H9 (cell line): ENCODE measurements at regions not wholly inside any gene's neighbourhood (a gene's known extent, or its start where the extent isn't known, plus 50 kb on each side); places are given as distances from the start of the nearest gene placed in this dataset.

Experiments
- DNase-seq: peaks from one replicate; pipeline ENCODE4 v3.0.0-alpha.2; 2017
- H2AFZ ChIP-seq: one replicate; pipeline ENCODE4 v1.6.1; 2013; ENCODE audit warnings: mild to moderate bottlenecking, low read length, control low read depth, moderate library complexity
- H2AK5ac ChIP-seq: 2 replicates; pipeline ENCODE4 v1.6.1; 2013; ENCODE audit warnings: low read length, control low read depth, mixed read lengths; ENCODE audit not compliant: insufficient read length
- H2BK120ac ChIP-seq: one replicate; pipeline ENCODE4 v1.6.1; 2013; ENCODE audit warnings: low read depth, mild to moderate bottlenecking, low read length, control low read depth, inconsistent platforms; ENCODE audit not compliant: poor library complexity, severe bottlenecking
- H2BK12ac ChIP-seq: 2 replicates; pipeline ENCODE4 v1.6.1; 2013; ENCODE audit warnings: low read length, control low read depth, mixed read lengths, low read depth; ENCODE audit not compliant: insufficient read length
- H2BK15ac ChIP-seq: 2 replicates; pipeline ENCODE4 v1.6.1; 2013; ENCODE audit warnings: low read depth, low read length, control low read depth
- H2BK20ac ChIP-seq: one replicate; pipeline ENCODE4 v1.6.1; 2013; ENCODE audit warnings: low read depth, mild to moderate bottlenecking, low read length, control low read depth, inconsistent platforms; ENCODE audit not compliant: poor library complexity, severe bottlenecking
- H2BK5ac ChIP-seq: 2 replicates; pipeline ENCODE4 v1.6.1; 2013; ENCODE audit warnings: low read length, control low read depth, mixed read lengths; ENCODE audit not compliant: insufficient read length
- H3K14ac ChIP-seq: 2 replicates; pipeline ENCODE4 v1.6.1; 2013; ENCODE audit warnings: low read length, control low read depth; ENCODE audit not compliant: insufficient read depth
- H3K18ac ChIP-seq: 2 replicates; pipeline ENCODE4 v1.6.1; 2013; ENCODE audit warnings: low read depth, mild to moderate bottlenecking, mixed read lengths, low read length, control low read depth; ENCODE audit not compliant: insufficient read length
- H3K23ac ChIP-seq: 2 replicates; pipeline ENCODE4 v1.6.1; 2013; ENCODE audit warnings: low read length, control low read depth, mixed read lengths, low read depth; ENCODE audit not compliant: insufficient read length
- H3K23me2 ChIP-seq: 2 replicates; pipeline ENCODE4 v1.6.1; 2013; ENCODE audit warnings: low read depth, mild to moderate bottlenecking, mixed read lengths, low read length, control low read depth; ENCODE audit not compliant: insufficient read length, poor library complexity, severe bottlenecking
- H3K27ac ChIP-seq: 2 replicates; pipeline ENCODE4 v1.5.1; 2013; ENCODE audit warnings: low read length, control low read depth, mixed read lengths, low read depth; ENCODE audit not compliant: insufficient read length
- H3K27me3 ChIP-seq: 2 replicates; pipeline ENCODE4 v1.6.1; 2013; ENCODE audit warnings: low read length, control low read depth, inconsistent platforms; ENCODE audit not compliant: insufficient read depth
- H3K4ac ChIP-seq: 2 replicates; pipeline ENCODE4 v1.6.1; 2013; ENCODE audit warnings: low read depth, mild to moderate bottlenecking, control low read depth, inconsistent platforms, low read length, moderate library complexity
- H3K4me1 ChIP-seq: 2 replicates; pipeline ENCODE4 v1.6.1; 2013; ENCODE audit warnings: low read length, control low read depth, inconsistent platforms; ENCODE audit not compliant: insufficient read depth
- H3K4me2 ChIP-seq: 2 replicates; pipeline ENCODE4 v1.6.1; 2013; ENCODE audit warnings: low read length, control low read depth, mixed read lengths; ENCODE audit not compliant: insufficient read length, insufficient read depth
- H3K56ac ChIP-seq: 2 replicates; pipeline ENCODE4 v1.6.1; 2013; ENCODE audit warnings: low read depth, mild to moderate bottlenecking, mixed read lengths, low read length, control low read depth; ENCODE audit not compliant: insufficient read length
- H3K79me1 ChIP-seq: 2 replicates; pipeline ENCODE4 v1.6.1; 2013; ENCODE audit warnings: low read depth, mild to moderate bottlenecking, moderate library complexity, low read length, control low read depth, inconsistent platforms; ENCODE audit not compliant: insufficient read depth, poor library complexity, severe bottlenecking
- H3K79me2 ChIP-seq: 2 replicates; pipeline ENCODE4 v1.6.1; 2013; ENCODE audit warnings: low read length, control low read depth, inconsistent platforms; ENCODE audit not compliant: insufficient read depth
- H3K9ac ChIP-seq: 2 replicates; pipeline ENCODE4 v1.6.1; 2013; ENCODE audit warnings: low read length, control low read depth, mixed read lengths; ENCODE audit not compliant: insufficient read length; ENCODE audit errors: extremely low read depth
- H3K9me3 ChIP-seq: one replicate; pipeline ENCODE4 v1.6.1; 2013; ENCODE audit warnings: low read depth, low read length, inconsistent platforms; ENCODE audit not compliant: control insufficient read depth
- H3T11ph ChIP-seq: one replicate; pipeline ENCODE4 v1.6.1; 2013; ENCODE audit warnings: mild to moderate bottlenecking, low read length, control low read depth, inconsistent platforms
- H4K20me1 ChIP-seq: one replicate; pipeline ENCODE4 v1.6.1; 2013; ENCODE audit not compliant: control insufficient read depth, insufficient read length, insufficient read depth
- H4K5ac ChIP-seq: 2 replicates; pipeline ENCODE4 v1.6.1; 2013; ENCODE audit warnings: low read depth, mild to moderate bottlenecking, mixed read lengths, low read length, control low read depth; ENCODE audit not compliant: insufficient read length
- H4K8ac ChIP-seq: replicated peaks from 2 replicates; pipeline ENCODE4 v1.6.1; 2013; ENCODE audit warnings: low read length, control low read depth, mixed read lengths, low read depth; ENCODE audit not compliant: insufficient read length
- H4K91ac ChIP-seq: 2 replicates; pipeline ENCODE4 v1.6.1; 2013; ENCODE audit warnings: low read depth, mild to moderate bottlenecking, moderate library complexity, mixed read lengths, low read length, control low read depth; ENCODE audit not compliant: insufficient read length
- H3K27ac Mint-ChIP-seq, 3 experiments: 2 replicates in 2 of 3; 3 replicates in 1 of 3; pipeline ENCODE4 v1.8.0; 2020 to 2021; ENCODE audit warnings: mixed read lengths in 3 of 3, mild to moderate bottlenecking in 1 of 3, moderate library complexity in 1 of 3
- H3K27me3 Mint-ChIP-seq: 2 replicates; pipeline ENCODE4 v1.8.0; 2021; ENCODE audit warnings: low read depth, mild to moderate bottlenecking, moderate library complexity, mixed read lengths
- H3K36me3 Mint-ChIP-seq, 3 experiments: 2 replicates in 2 of 3; 3 replicates in 1 of 3; pipeline ENCODE4 v1.8.0; 2020 to 2021; ENCODE audit warnings: low read depth in 3 of 3, mixed read lengths in 3 of 3; ENCODE audit not compliant: insufficient read depth in 1 of 3
- H3K4me1 Mint-ChIP-seq, 2 experiments: 2 replicates each; pipeline ENCODE4 v1.8.0; 2020; ENCODE audit warnings: mixed read lengths in 2 of 2
- H3K4me3 Mint-ChIP-seq, 2 experiments: 2 replicates in 1 of 2; 3 replicates in 1 of 2; pipeline ENCODE4 v1.8.0; 2020 to 2021; ENCODE audit warnings: mild to moderate bottlenecking in 2 of 2, mixed read lengths in 2 of 2, moderate library complexity in 1 of 2
- H3K9me3 Mint-ChIP-seq, 2 experiments: 2 replicates in 1 of 2; 3 replicates in 1 of 2; pipeline ENCODE4 v1.8.0; 2020; ENCODE audit warnings: mild to moderate bottlenecking in 2 of 2, mixed read lengths in 2 of 2, moderate library complexity in 1 of 2
- WGBS: extraction: QIAGEN DNeasy Blood & Tissue Kit; methylation state at CpG from one replicate; pipeline ENCODE4 v1.1.7; 2013; ENCODE audit warnings: missing lambda C conversion rate, low lambda C conversion rate, mixed read lengths; ENCODE audit not compliant: insufficient read length; ENCODE audit errors: extremely low coverage; 5-methylcytosine and 5-hydroxymethylcytosine counted together
- TF ChIP-seq, protein P1 (sequence below): fragments of 200-600 bp; sonication (generic); conservative IDR thresholded peaks from 3 replicates; pipeline ENCODE4 v1.8.0; 2021; ENCODE audit warnings: antibody characterized with exemption, mild to moderate bottlenecking

GRCh38 chr3:168995129-168995528 is 668.4 kb downstream of the MECOM start:
- no peak overlapping the region for H4K5ac ChIP-seq
- no peak overlapping the region for H3K4me3 Mint-ChIP-seq
- no peaks in the 10 kb centered on the region for H3K36me3 Mint-ChIP-seq
- H3K27me3 ChIP-seq = no peaks in the 10 kb centered on the region
- H3K27ac ChIP-seq = no peak overlapping the region
- no peak overlapping the region for H4K8ac ChIP-seq
- no peaks in the 10 kb centered on the region for H3K9me3 Mint-ChIP-seq
- H3T11ph ChIP-seq = no peak overlapping the region
- H2BK20ac ChIP-seq = no peak overlapping the region
- no peak for DNase-seq
- H3K23me2 ChIP-seq = no peaks in the 10 kb centered on the region
- no peak overlapping the region for H3K23ac ChIP-seq
- H3K4me2 ChIP-seq = no peak overlapping the region
- no peak overlapping the region for H3K27ac Mint-ChIP-seq
- H2AFZ ChIP-seq = no peak overlapping the region
- H3K4ac ChIP-seq = no peak overlapping the region
- H3K79me2 ChIP-seq = no peaks in the 10 kb centered on the region
- no peak overlapping the region for H2BK15ac ChIP-seq
- H3K79me1 ChIP-seq = no peaks in the 10 kb centered on the region
- H2BK5ac ChIP-seq = no peak overlapping the region
- no peak overlapping the region for H3K9ac ChIP-seq
- TF ChIP-seq, protein P1, sequence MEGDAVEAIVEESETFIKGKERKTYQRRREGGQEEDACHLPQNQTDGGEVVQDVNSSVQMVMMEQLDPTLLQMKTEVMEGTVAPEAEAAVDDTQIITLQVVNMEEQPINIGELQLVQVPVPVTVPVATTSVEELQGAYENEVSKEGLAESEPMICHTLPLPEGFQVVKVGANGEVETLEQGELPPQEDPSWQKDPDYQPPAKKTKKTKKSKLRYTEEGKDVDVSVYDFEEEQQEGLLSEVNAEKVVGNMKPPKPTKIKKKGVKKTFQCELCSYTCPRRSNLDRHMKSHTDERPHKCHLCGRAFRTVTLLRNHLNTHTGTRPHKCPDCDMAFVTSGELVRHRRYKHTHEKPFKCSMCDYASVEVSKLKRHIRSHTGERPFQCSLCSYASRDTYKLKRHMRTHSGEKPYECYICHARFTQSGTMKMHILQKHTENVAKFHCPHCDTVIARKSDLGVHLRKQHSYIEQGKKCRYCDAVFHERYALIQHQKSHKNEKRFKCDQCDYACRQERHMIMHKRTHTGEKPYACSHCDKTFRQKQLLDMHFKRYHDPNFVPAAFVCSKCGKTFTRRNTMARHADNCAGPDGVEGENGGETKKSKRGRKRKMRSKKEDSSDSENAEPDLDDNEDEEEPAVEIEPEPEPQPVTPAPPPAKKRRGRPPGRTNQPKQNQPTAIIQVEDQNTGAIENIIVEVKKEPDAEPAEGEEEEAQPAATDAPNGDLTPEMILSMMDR = no peak
- no peak overlapping the region for H3K56ac ChIP-seq
- H3K18ac ChIP-seq = no peak overlapping the region
- no peak overlapping the region for H4K91ac ChIP-seq
- H2BK12ac ChIP-seq = no peak overlapping the region
- H3K27me3 Mint-ChIP-seq = no peaks in the 10 kb centered on the region
- peaks cover 8 to 15% of the 10 kb centered on the region in 2 experiments for H3K4me1 Mint-ChIP-seq
- no peak overlapping the region for H2AK5ac ChIP-seq
- H3K4me1 ChIP-seq = no peaks in the 10 kb centered on the region
- no peaks in the 10 kb centered on the region for H4K20me1 ChIP-seq
- H3K14ac ChIP-seq = no peak overlapping the region
- no CpG with 5 or more reads among the region's 6 CpGs for WGBS
- H3K9me3 ChIP-seq = no peaks in the 10 kb centered on the region
- no peak overlapping the region for H2BK120ac ChIP-seq
